Prostate gland (tissue), 2 donors: ENCODE measurements at regions not wholly inside any gene's neighbourhood (a gene's known extent, or its start where the extent isn't known, plus 50 kb on each side); places are given as distances from the start of the nearest gene placed in this dataset.

ENCODE experiments used
- DNase-seq: peaks from one replicate; pipeline ENCODE4 v3.0.0-alpha.2; 2019; ENCODE audit warnings: low spot score
- H3K27ac ChIP-seq, 2 donors: fragments of 200-600 bp; sonication (generic); 2 replicates each; pipeline ENCODE4 v1.5.1; 2017 to 2019
- H3K27me3 ChIP-seq: fragments of 200-600 bp; sonication (generic); replicated peaks from 2 replicates; pipeline ENCODE4 v1.5.1; 2019; ENCODE audit not compliant: insufficient read depth
- H3K36me3 ChIP-seq, 2 donors: fragments of 200-600 bp; sonication (generic); 1 replicate in 1 of 2; 2 replicates in 1 of 2; pipeline versions ENCODE4 v1.5.1 to v1.8.1; 2017 to 2019
- H3K4me1 ChIP-seq: fragments of 200-600 bp; sonication (generic); replicated peaks from 2 replicates; pipeline ENCODE4 v1.5.1; 2019
- H3K4me3 ChIP-seq, 2 donors: fragments of 200-600 bp; sonication (generic); 2 replicates each; pipeline ENCODE4 v1.5.1; 2017 to 2019
- H3K9me3 ChIP-seq: fragments of 200-600 bp; sonication (generic); 2 replicates; pipeline ENCODE4 v1.5.1; 2017
- POLR2A ChIP-seq: fragments of 450-650 bp; IDR thresholded peaks from one replicate; pipeline ENCODE4 v1.6.1; 2016; ENCODE audit warnings: antibody characterized with exemption, mild to moderate bottlenecking
- POLR2AphosphoS5 ChIP-seq: sonication (generic); formaldehyde crosslinking; IDR thresholded peaks from one replicate; pipeline ENCODE4 v1.6.1; 2017; ENCODE audit warnings: antibody characterized with exemption
- WGBS: methylation state at CpG from one replicate; pipeline ENCODE4 v1.1.5; 2018; 5-methylcytosine and 5-hydroxymethylcytosine counted together
- intact Hi-C: fragments of 100-400 bp; cut with DNase I; formaldehyde crosslinking; loops from one replicate; pipeline ENCODE4 v1.14.2; 2022
- TF ChIP-seq, protein P1 (sequence below), 4 experiments: fragments of 200-600 bp in 2 of 4; fragments of 450-650 bp in 2 of 4; sonication (generic) in 2 of 4; IDR thresholded peaks; 1 replicate in 3 of 4; 2 replicates in 1 of 4; pipeline ENCODE4 v1.5.1; 2016 to 2019; ENCODE audit warnings: antibody characterized with exemption in 4 of 4, mild to moderate bottlenecking in 2 of 4, moderate library complexity in 2 of 4

DNA sequence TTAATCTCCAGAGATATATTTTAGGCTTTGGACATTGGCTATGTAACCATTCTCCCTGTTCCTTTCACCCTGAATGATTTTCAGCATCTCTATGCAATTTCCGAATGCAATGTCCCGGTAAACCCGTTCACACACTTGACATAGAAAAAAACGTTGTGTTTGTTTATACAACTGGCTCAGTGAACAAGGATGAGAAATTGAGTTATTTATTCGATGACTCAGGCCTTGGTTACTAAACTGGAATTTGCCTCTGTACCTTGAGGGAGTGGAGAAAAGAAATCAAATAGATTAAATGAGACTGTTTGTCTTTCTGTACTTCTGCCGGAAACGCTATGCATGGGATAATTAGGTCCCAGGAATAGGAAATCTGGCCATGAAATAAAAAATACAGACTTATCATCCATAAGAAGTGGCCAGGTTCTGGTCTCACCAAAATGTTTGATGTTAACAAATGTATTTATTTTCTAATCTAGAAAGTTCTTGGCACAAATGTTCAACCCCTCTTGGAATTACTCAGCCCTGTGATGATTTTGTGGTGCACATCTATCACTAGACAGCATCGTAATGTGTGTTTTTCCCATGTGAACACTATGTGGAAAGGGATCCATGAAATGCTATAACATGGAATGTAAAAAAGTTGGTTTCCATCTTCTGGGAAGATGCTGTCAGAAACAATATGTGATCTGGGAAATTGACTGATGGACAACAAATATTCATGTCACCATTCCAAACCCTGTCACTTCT is 253.9 kb downstream of the DUSP10 start:
- TF ChIP-seq POLR2AphosphoS5 (no peak), POLR2A (no peak)
- TF ChIP-seq, protein P1, sequence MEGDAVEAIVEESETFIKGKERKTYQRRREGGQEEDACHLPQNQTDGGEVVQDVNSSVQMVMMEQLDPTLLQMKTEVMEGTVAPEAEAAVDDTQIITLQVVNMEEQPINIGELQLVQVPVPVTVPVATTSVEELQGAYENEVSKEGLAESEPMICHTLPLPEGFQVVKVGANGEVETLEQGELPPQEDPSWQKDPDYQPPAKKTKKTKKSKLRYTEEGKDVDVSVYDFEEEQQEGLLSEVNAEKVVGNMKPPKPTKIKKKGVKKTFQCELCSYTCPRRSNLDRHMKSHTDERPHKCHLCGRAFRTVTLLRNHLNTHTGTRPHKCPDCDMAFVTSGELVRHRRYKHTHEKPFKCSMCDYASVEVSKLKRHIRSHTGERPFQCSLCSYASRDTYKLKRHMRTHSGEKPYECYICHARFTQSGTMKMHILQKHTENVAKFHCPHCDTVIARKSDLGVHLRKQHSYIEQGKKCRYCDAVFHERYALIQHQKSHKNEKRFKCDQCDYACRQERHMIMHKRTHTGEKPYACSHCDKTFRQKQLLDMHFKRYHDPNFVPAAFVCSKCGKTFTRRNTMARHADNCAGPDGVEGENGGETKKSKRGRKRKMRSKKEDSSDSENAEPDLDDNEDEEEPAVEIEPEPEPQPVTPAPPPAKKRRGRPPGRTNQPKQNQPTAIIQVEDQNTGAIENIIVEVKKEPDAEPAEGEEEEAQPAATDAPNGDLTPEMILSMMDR (IDR thresholded peaks at IDR 0.05): no peak
- DNase-seq: no peak
- no peaks in the 10 kb centered on the region for H3K4me1 ChIP-seq
- 62% methylated on average over 8 of the region's 8 CpGs for WGBS
- no peak overlapping the region for H3K4me3 ChIP-seq
- H3K9me3 ChIP-seq: no peaks in the 10 kb centered on the region
- no peaks in the 10 kb centered on the region for H3K36me3 ChIP-seq
- no peaks in the 10 kb centered on the region for H3K27me3 ChIP-seq
- intact Hi-C loops: no loop called here
- no peak overlapping the region for H3K27ac ChIP-seq

DNA sequence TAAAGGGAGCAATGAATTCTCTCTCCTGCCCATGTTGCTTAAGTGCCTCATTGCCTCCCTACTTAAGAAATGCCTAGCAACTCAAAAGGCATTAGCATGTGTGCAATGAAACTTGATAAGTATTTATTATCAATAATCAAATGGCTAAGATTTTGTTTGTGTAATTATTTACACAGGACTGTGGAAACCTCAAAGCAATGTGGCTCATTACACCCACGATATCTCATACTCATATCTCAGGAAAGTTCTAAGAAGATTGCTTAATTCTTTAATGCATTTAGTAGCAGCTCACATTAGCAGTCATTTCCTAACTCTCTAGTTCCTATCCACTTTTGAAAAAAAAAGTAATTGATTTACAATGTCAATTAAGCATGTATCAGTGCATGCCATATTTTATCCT is 253.3 kb downstream of the DUSP10 start:
- no peak for TF ChIP-seq POLR2AphosphoS5
- TF ChIP-seq, protein P1 (IDR thresholded peaks at IDR 0.05): no peak
- no peak for TF ChIP-seq POLR2A
- intact Hi-C loops: no loop called here
- 90% methylated on average over 1 of the region's 1 CpG for WGBS
- no peaks in the 10 kb centered on the region for H3K27me3 ChIP-seq
- H3K27ac ChIP-seq: no peak overlapping the region
- no peak for DNase-seq
- H3K4me3 ChIP-seq: no peak overlapping the region
- no peaks in the 10 kb centered on the region for H3K4me1 ChIP-seq
- H3K36me3 ChIP-seq: no peaks in the 10 kb centered on the region
- H3K9me3 ChIP-seq: no peaks in the 10 kb centered on the region

DNA sequence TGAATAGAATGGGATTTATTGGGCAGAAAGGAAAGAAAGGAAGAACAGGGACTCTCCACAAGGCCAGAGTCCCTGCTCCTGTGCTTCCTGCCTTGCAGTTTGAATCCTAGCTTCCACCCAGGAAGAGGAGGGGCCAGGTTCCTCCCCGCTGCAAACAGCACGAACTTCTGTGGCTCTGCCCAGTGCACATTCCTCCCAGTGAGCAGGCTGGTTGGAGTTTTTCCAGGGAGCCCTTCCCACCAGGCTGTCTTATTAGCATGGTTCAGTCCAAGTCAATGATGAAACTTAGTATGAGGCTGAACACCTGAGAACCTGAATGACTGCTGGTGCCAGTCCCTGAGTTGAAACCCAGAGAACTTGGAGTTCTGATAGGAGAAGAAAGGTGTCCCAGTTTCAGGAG is 247.2 kb downstream of the DUSP10 start:
- intact Hi-C loops: no loop called here
- 38% methylated on average over 2 of the region's 2 CpGs for WGBS
- TF ChIP-seq, protein P1 (IDR thresholded peaks at IDR 0.05): no peak
- TF ChIP-seq POLR2AphosphoS5: no peak
- no peaks in the 10 kb centered on the region for H3K27me3 ChIP-seq
- H3K9me3 ChIP-seq: no peaks in the 10 kb centered on the region
- no peaks in the 10 kb centered on the region for H3K4me1 ChIP-seq
- DNase-seq: no peak
- H3K36me3 ChIP-seq: no peaks in the 10 kb centered on the region
- no peak overlapping the region for H3K4me3 ChIP-seq
- no peak overlapping the region for H3K27ac ChIP-seq

DNA sequence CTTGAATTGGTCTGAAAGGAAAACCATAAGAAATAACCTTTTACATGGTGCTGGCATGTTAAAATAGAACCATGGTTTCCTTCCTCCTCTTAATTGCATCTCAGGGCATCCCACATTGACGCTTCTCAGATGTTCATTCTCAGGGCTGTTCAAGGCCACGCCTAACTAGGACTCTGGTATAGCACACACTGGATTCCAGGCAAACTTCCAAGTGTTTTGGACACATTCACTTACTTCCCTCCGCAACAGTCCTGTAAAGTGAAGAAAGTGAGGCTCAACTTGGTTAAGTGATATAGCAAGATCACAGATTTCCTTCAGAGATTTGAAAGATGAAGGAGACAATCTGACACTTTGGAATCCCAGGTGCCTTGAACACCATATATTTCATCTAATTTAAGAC is 244.8 kb downstream of the DUSP10 start:
- H3K27me3 ChIP-seq: no peaks in the 10 kb centered on the region
- WGBS: 73% methylated on average over 3 of the region's 3 CpGs
- DNase-seq: no peak
- TF ChIP-seq POLR2A (no peak), POLR2AphosphoS5 (no peak)
- TF ChIP-seq, protein P1 (IDR thresholded peaks at IDR 0.05): no peak
- no peaks in the 10 kb centered on the region for H3K4me1 ChIP-seq
- no peak overlapping the region for H3K27ac ChIP-seq
- no peaks in the 10 kb centered on the region for H3K9me3 ChIP-seq
- intact Hi-C loops: no loop called here
- no peak overlapping the region for H3K4me3 ChIP-seq
- H3K36me3 ChIP-seq: no peaks in the 10 kb centered on the region

DNA sequence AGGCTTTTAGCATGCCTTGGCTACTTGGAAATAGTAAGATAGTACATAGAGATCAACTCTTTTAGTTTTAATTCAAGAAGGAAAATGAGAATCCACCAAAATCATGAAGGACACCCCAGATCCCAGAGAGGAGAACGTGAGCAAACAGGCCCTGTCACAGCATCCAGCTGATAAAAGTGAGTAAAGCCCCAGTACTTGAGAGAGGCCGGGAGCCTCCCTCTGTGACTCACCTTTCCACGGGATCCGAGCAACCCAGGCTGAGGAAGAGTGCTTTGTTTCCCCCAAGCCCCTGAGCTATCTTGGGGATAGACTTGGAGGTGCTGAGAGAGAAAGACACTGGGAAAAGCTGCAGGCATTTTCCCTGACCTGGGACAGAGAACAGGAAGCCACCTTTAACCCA is 238.6 kb downstream of the DUSP10 start:
- H3K4me1 ChIP-seq: no peaks in the 10 kb centered on the region
- WGBS: 81% methylated on average over 4 of the region's 4 CpGs
- H3K27ac ChIP-seq: no peak overlapping the region
- no peak overlapping the region for H3K4me3 ChIP-seq
- H3K36me3 ChIP-seq: no peaks in the 10 kb centered on the region
- TF ChIP-seq POLR2A: no peak
- no peak for TF ChIP-seq POLR2AphosphoS5
- TF ChIP-seq, protein P1 (IDR thresholded peaks at IDR 0.05): no peak
- no peak for DNase-seq
- intact Hi-C loops: no loop called here
- no peaks in the 10 kb centered on the region for H3K9me3 ChIP-seq
- no peaks in the 10 kb centered on the region for H3K27me3 ChIP-seq
